Mononuclear cell (primary cell): ENCODE measurements at regions not wholly inside any gene's neighbourhood (a gene's known extent, or its start where the extent isn't known, plus 50 kb on each side); places are given as distances from the start of the nearest gene placed in this dataset.
"Not testable (repeated sequence)": the region's sequence is repeated elsewhere in the genome, so short reads cannot be mapped to it uniquely, and the experiment has no call there.

Experiments used
- H3K27me3 ChIP-seq: 2 replicates; pipeline ENCODE4 v1.6.0; 2011; ENCODE audit warnings: low read length, control low read depth; ENCODE audit not compliant: insufficient read depth
- H3K4me1 ChIP-seq: 2 replicates; pipeline ENCODE4 v1.5.1; 2011; ENCODE audit warnings: mild to moderate bottlenecking, low read length, control low read depth; ENCODE audit not compliant: insufficient read depth
- H3K4me3 ChIP-seq: 2 replicates; pipeline ENCODE4 v1.5.1; 2011; ENCODE audit warnings: mild to moderate bottlenecking, low read length, moderate library complexity
- H3K9me3 ChIP-seq: 2 replicates; pipeline ENCODE4 v1.5.1; 2011; ENCODE audit warnings: low read depth, mild to moderate bottlenecking, control low read depth, low read length

DNA sequence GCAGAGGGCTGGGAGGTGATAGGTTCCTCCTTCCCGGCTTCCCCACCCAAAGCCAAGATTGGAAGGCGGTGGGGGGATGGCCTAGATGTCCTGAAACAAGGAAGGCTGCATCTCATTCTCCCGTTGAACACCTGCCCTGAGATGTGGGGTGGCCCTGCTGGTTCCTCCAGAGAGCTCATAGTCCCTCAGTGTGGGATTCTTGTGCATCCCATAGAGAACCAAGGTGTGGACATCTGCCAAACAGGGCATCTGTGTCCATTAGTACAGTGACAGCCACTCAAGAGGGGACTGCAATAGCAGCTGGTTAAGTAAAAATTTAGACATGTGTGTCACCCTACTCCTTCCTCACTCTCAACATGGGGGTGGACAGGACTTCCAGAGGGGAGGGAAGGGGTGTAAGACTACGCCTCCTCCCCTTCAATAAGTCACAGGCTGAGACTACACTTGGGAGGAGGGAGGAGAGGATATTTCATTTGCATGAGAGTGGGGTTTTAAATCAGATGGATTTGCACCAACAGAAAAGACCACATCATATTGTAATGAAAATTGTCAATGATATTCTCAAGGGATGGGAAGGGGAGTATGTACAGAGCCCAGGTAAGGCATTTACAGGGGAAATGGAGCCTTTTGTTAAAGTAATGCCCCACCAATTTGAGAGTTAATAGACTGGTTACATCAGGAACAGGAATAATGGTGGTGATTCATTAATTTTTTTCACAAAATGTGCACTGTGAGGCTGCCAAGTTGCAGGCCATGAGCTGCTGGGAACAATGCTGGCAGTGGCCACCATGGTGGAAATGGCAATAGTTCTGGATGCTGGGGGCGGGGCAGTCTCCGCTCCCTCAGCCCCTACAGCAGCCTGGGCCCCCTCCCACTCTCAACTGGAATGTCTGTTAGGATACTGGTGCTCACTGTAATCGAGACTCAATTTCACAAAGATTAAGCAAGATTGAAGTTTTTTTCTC is 80.6 kb downstream of the TEX51 start:
- Histone ChIP-seq H3K4me1 (no peaks in the 10 kb centered on the region), H3K27me3 (no peaks in the 10 kb centered on the region), H3K9me3 (no peaks in the 10 kb centered on the region), H3K4me3 (no peak overlapping the region)

DNA sequence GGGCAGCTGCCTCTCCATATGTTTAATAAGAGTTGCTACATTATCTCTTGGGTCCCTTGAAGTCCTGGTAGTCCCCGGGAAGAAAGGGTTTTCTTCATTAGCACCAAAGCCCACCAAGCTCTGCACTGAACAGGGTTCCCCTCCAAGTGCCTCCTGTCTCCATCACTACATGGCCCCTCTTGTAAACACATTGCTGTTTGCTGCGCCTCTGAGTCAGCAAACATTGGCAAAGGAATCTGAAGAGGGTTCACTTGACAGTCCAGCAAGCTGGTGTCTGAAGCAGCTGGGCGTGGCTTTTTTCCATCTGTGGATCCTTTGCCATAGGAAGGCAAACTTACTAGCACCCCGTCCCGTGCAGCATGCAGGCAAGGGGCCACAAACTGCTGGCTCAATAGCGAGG is 82.8 kb downstream of the TEX51 start:
- Histone ChIP-seq H3K4me3 (no peak overlapping the region), H3K9me3 (no peaks in the 10 kb centered on the region), H3K27me3 (peaks cover 4% of the 10 kb centered on the region), H3K4me1 (no peaks in the 10 kb centered on the region)

GRCh38 chr2:126982935-126983334 is 84.2 kb downstream of the TEX51 start:
- H3K27me3 ChIP-seq = peaks cover 4% of the 10 kb centered on the region
- no peaks in the 10 kb centered on the region for H3K4me1 ChIP-seq
- H3K9me3 ChIP-seq = no peaks in the 10 kb centered on the region
- H3K4me3 ChIP-seq = no peak overlapping the region

DNA sequence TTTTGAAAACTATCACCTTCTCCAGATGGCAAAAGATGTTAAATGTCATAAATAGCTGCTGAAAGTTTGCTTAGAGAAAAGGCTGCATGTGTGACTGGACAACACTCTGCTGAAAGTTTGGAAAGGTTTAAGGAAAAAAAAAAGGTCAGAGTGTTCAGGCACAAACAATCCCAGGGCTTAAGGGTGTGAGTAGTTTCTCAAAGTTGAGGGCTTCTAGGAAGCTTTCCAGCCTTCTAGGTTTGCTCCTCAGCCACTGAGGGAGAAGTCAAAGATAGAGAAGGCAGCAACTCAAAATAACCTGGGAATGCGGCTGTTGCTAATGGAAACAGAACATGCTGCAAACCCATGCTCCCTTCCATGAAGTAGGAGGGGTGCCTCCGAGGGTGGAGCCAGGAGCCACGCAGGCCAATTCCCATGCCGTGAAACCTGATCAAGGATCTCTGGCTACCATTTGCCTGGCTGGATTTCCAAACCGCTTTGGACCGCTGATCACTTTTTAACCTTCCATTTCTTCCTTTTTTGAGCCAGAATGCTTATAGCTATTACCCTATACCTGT is 88.0 kb downstream of the TEX51 start:
- Histone ChIP-seq H3K27me3 (peaks cover 6% of the 10 kb centered on the region), H3K9me3 (no peaks in the 10 kb centered on the region), H3K4me3 (no peak overlapping the region), H3K4me1 (no peaks in the 10 kb centered on the region)

DNA sequence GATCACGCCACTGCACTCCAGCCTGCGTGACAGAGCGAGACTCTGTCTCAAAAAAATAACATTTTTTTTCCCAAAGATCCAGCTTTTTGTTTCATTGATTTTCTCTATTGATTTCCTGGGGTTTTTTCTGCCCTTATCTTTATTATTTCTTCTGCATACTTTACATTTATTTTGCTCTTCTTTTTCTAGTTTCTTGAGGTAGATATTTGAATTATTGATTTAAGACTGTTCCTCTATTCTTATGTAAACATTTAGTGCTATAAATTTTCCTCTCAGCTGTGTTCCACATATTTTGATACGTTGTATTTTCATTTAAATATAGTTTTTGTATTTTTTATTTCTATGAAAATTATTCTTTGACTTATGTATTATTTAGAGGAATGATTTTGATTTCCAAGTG is 89.8 kb downstream of the TEX51 start:
- Histone ChIP-seq H3K27me3 (peaks cover 6% of the 10 kb centered on the region), H3K4me1 (no peaks in the 10 kb centered on the region), H3K9me3 (no peaks in the 10 kb centered on the region), H3K4me3 (no peak overlapping the region)

DNA sequence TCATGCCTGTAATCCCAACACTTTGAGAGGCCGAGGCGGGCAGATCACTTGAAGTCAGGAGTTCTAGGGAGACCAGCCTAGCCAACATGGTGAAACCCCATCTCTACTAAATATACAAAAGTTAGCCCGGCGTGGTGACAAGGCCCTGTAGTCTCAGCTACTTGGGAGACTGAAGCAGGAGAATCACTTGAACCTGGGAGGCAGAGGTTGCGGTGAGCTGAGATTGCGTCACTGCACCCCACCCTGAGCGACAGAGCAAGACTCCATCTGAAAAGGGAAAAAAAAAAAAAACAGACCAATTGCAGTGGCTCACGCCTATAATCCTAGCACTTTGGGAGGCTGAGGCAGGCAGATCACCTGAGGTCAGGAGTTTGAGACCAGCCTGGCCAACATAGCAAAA is 90.4 kb downstream of the TEX51 start:
- H3K9me3 ChIP-seq, H3K4me3 ChIP-seq, H3K27me3 ChIP-seq, H3K4me1 ChIP-seq: not testable (repeated sequence)

- Histone ChIP-seq H3K27me3 (peaks cover 6% of the 10 kb centered on the region), H3K9me3 (no peaks in the 10 kb centered on the region), H3K4me1 (no peaks in the 10 kb centered on the region), H3K4me3 (no peak overlapping the region)
These were observed 91.5 kb downstream of the TEX51 start for GRCh38 chr2:126990200-126990599.

- H3K9me3 ChIP-seq = no peaks in the 10 kb centered on the region
- peaks cover 6% of the 10 kb centered on the region for H3K27me3 ChIP-seq
- H3K4me3 ChIP-seq = no peak overlapping the region
- no peaks in the 10 kb centered on the region for H3K4me1 ChIP-seq
These were observed 92.2 kb downstream of the TEX51 start for GRCh38 chr2:126990605-126991532.

DNA sequence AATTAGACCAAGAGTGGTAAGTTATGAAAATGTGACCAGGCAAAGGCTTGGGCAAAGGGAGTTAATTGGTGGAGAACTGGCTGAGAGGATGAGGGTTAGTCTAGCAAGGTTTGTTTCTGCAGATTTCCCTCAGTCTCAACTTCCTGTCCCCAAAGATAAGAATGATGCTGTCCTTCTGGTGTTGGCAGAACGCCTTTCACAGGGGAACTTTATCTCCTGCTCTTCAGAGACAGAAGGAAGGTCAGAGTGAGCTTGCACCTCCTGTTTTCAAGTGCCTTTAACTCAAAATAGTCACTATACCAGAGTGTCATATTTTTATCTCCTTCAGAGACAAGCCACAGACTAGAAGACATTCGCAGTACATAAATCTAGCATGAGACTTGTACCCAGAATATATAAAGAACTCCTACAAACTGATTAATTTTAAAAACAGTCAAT is 95.7 kb downstream of the TEX51 start:
- Histone ChIP-seq H3K27me3 (peaks cover 2% of the 10 kb centered on the region), H3K4me1 (no peaks in the 10 kb centered on the region), H3K9me3 (no peaks in the 10 kb centered on the region), H3K4me3 (no peak overlapping the region)

GRCh38 chr2:126995621-126996377 is 97.1 kb downstream of the TEX51 start:
- Histone ChIP-seq H3K9me3 (no peaks in the 10 kb centered on the region), H3K4me3 (no peak overlapping the region), H3K27me3 (peaks cover 2% of the 10 kb centered on the region), H3K4me1 (no peaks in the 10 kb centered on the region)

DNA sequence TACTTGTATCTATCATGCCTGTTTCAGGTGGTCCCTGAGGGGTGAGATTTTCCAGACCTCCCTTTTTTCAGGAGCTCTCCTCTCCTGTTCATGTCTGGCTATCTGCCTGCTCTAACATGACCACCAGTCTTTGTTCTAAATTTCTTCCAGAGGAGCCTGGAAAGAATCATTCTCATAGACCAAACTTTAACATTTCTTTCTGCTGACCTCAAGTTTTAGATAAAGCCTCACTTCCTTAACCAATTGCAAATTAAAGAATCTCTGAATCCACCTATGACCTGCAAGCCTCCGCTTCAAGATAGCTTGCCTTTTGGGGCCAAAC is 97.6 kb downstream of the TEX51 start:
- H3K4me3 ChIP-seq = no peak overlapping the region
- no peaks in the 10 kb centered on the region for H3K4me1 ChIP-seq
- no peaks in the 10 kb centered on the region for H3K9me3 ChIP-seq
- H3K27me3 ChIP-seq = no peaks in the 10 kb centered on the region
